ENCODE measurements at regions not wholly inside any gene's neighbourhood (a gene's known extent, or its start where the extent isn't known, plus 50 kb on each side); places are given as distances from the start of the nearest gene placed in this dataset.

GRCh38 chr13:21901811-21902708 lies 231.2 kb downstream of the FGF9 start:
- no peak for DNase-seq
- H3K36me3 ChIP-seq: no peaks in the 10 kb centered on the region
- 62 to 78% methylated on average over 14 of the region's 14 CpGs for WGBS, 2 donors
- no peak for FAIRE-seq
- no peaks in the 10 kb centered on the region for H3K9me3 ChIP-seq
- ATAC-seq: peak in 2 of 4 donors; percentile 11 to 37
- intact Hi-C loops (cut with DNase I): no loop called here
- H3K27ac ChIP-seq: no peak overlapping the region
- H3K4me3 ChIP-seq: no peak overlapping the region
- no peaks in the 10 kb centered on the region for H3K27me3 ChIP-seq
- TF ChIP-seq CTCF (IDR thresholded peaks at IDR 0.05): no peak
- no peaks in the 10 kb centered on the region for H3K4me1 ChIP-seq

- intact Hi-C loops (cut with DNase I): no loop called here
- ATAC-seq: no peak
- TF ChIP-seq CTCF (IDR thresholded peaks at IDR 0.05): no peak
- no peak overlapping the region for H3K4me3 ChIP-seq
- WGBS, 2 donors: 55 to 61% methylated on average over 8 of the region's 8 CpGs
- no peak for DNase-seq
- no peaks in the 10 kb centered on the region for H3K4me1 ChIP-seq
- no peak overlapping the region for H3K27ac ChIP-seq
- no peaks in the 10 kb centered on the region for H3K36me3 ChIP-seq
- FAIRE-seq: no peak
- no peaks in the 10 kb centered on the region for H3K27me3 ChIP-seq
- no peaks in the 10 kb centered on the region for H3K9me3 ChIP-seq
These were observed 231.8 kb downstream of the FGF9 start for GRCh38 chr13:21902709-21903098.

GRCh38 chr13:21905486-21905885 lies 234.6 kb downstream of the FGF9 start:
- Histone ChIP-seq H3K4me1 (no peaks in the 10 kb centered on the region), H3K4me3 (no peak overlapping the region), H3K9me3 (no peaks in the 10 kb centered on the region), H3K27me3 (no peaks in the 10 kb centered on the region), H3K36me3 (no peaks in the 10 kb centered on the region), H3K27ac (no peak overlapping the region)
- DNase-seq (no peak), ATAC-seq (no peak), FAIRE-seq (no peak)
- TF ChIP-seq CTCF (IDR thresholded peaks at IDR 0.05): no peak
- intact Hi-C loops (cut with DNase I): no loop called here
- WGBS, 2 donors: 68 to 79% methylated on average over 5 of the region's 5 CpGs

- intact Hi-C loops (cut with DNase I): no loop called here
- WGBS, 2 donors: 59 to 71% methylated on average over 7 of the region's 7 CpGs
- ATAC-seq: no peak
- FAIRE-seq: no peak
- H3K9me3 ChIP-seq: no peaks in the 10 kb centered on the region
- DNase-seq: no peak
- H3K4me3 ChIP-seq: no peak overlapping the region
- no peaks in the 10 kb centered on the region for H3K36me3 ChIP-seq
- no peak overlapping the region for H3K27ac ChIP-seq
- no peak for TF ChIP-seq CTCF (IDR thresholded peaks at IDR 0.05)
- no peaks in the 10 kb centered on the region for H3K27me3 ChIP-seq
- no peaks in the 10 kb centered on the region for H3K4me1 ChIP-seq
These were observed 238.5 kb downstream of the FGF9 start for GRCh38 chr13:21909331-21909730.

GRCh38 chr13:21910546-21910945 lies 239.7 kb downstream of the FGF9 start:
- Histone ChIP-seq H3K9me3 (no peaks in the 10 kb centered on the region), H3K4me3 (no peak overlapping the region), H3K27me3 (no peaks in the 10 kb centered on the region), H3K36me3 (no peaks in the 10 kb centered on the region), H3K27ac (no peak overlapping the region), H3K4me1 (no peaks in the 10 kb centered on the region)
- ATAC-seq: no peak
- TF ChIP-seq CTCF (IDR thresholded peaks at IDR 0.05): no peak
- DNase-seq: no peak
- no peak for FAIRE-seq
- WGBS, 2 donors: 83 to 86% methylated on average over 6 of the region's 6 CpGs
- intact Hi-C loops (cut with DNase I): no loop called here
